ENCODE measurements at regions not wholly inside any gene's neighbourhood (a gene's known extent, or its start where the extent isn't known, plus 50 kb on each side); places are given as distances from the start of the nearest gene placed in this dataset.

- H4K8ac ChIP-seq (ENCODE audit: low read depth, low read length), result no peak overlapping the region
- WGBS (ENCODE audit: extremely low coverage, insufficient coverage, insufficient read length), result no CpG with 5 or more reads among the region's 2 CpGs
- H3K4me2 ChIP-seq (ENCODE audit: low read length), result no peak overlapping the region
- H3K27ac ChIP-seq (ENCODE audit: low read depth, low read length), result no peak overlapping the region
- no peaks in the 10 kb centered on the region for H3K4me1 ChIP-seq (ENCODE audit: control insufficient read depth in 1 of 2, insufficient read depth in 2 of 2, low read length in 2 of 2)
- no peak overlapping the region for H2BK5ac ChIP-seq (ENCODE audit: low read depth, low read length, poor library complexity)
- no peaks in the 10 kb centered on the region for H3K79me1 ChIP-seq (ENCODE audit: low read length)
- no peak overlapping the region for H2BK12ac ChIP-seq (ENCODE audit: low read length)
- H4K12ac ChIP-seq (ENCODE audit: low read depth, low read length), result no peak overlapping the region
- no peak overlapping the region for H2AK5ac ChIP-seq (ENCODE audit: low read length)
- no peak overlapping the region for H4K91ac ChIP-seq (ENCODE audit: low read depth, low read length)
- no peaks in the 10 kb centered on the region for H3K27me3 ChIP-seq (ENCODE audit: insufficient read depth, low read length)
- DNase-seq, result no peak
- no peaks in the 10 kb centered on the region for H3K79me2 ChIP-seq (ENCODE audit: control insufficient read depth, insufficient read depth, low read length, poor library complexity)
- no peaks in the 10 kb centered on the region for H3K36me3 ChIP-seq (ENCODE audit: control insufficient read depth in 1 of 2, insufficient read depth in 2 of 2, low read length in 2 of 2)
- no peak overlapping the region for H3K14ac ChIP-seq (ENCODE audit: low read length)
- H2AFZ ChIP-seq (ENCODE audit: insufficient read depth, low read length, poor library complexity), result no peak overlapping the region
- no peak overlapping the region for H3K9ac ChIP-seq (ENCODE audit: low read length)
- no peak overlapping the region for H3K4me3 ChIP-seq (ENCODE audit: low read depth, low read length)
- H3K18ac ChIP-seq (ENCODE audit: low read length), result no peak overlapping the region
- H3K23ac ChIP-seq (ENCODE audit: low read length), result no peak overlapping the region
- peaks cover 3% of the 10 kb centered on the region for H3K9me3 ChIP-seq (ENCODE audit: insufficient read depth, low read depth, low read length)
- H3K4ac ChIP-seq (ENCODE audit: low read depth, low read length), result no peak overlapping the region
- no peak overlapping the region for H2BK120ac ChIP-seq (ENCODE audit: insufficient read depth, low read length, poor library complexity)
Measured at GRCh38 chr7:130974169-130974568, 240.2 kb upstream of the KLF14 start.

- H2BK5ac ChIP-seq (ENCODE audit: low read depth, low read length, poor library complexity), result no peak overlapping the region
- H2AFZ ChIP-seq (ENCODE audit: insufficient read depth, low read length, poor library complexity), result no peak overlapping the region
- no CpG with 5 or more reads among the region's 2 CpGs for WGBS (ENCODE audit: extremely low coverage, insufficient coverage, insufficient read length)
Measured at GRCh38 chr7:130974794-130975193, 240.8 kb upstream of the KLF14 start.

GRCh38 chr7:130975731-130976130, 241.7 kb upstream of the KLF14 start:
- H2AFZ ChIP-seq (ENCODE audit: insufficient read depth, low read length, poor library complexity), result no peak overlapping the region
- no peaks in the 10 kb centered on the region for H3K4me1 ChIP-seq (ENCODE audit: control insufficient read depth in 1 of 2, insufficient read depth in 2 of 2, low read length in 2 of 2)
- H3K4ac ChIP-seq (ENCODE audit: low read depth, low read length), result no peak overlapping the region
- H3K79me2 ChIP-seq (ENCODE audit: control insufficient read depth, insufficient read depth, low read length, poor library complexity), result no peaks in the 10 kb centered on the region
- peaks cover 3% of the 10 kb centered on the region for H3K9me3 ChIP-seq (ENCODE audit: insufficient read depth, low read depth, low read length)
- no CpG with 5 or more reads among the region's 5 CpGs for WGBS (ENCODE audit: extremely low coverage, insufficient coverage, insufficient read length)
- H3K27ac ChIP-seq (ENCODE audit: low read depth, low read length), result no peak overlapping the region
- DNase-seq, result no peak
- no peak overlapping the region for H2BK120ac ChIP-seq (ENCODE audit: insufficient read depth, low read length, poor library complexity)
- H3K27me3 ChIP-seq (ENCODE audit: insufficient read depth, low read length), result no peaks in the 10 kb centered on the region
- no peak overlapping the region for H3K9ac ChIP-seq (ENCODE audit: low read length)
- no peak overlapping the region for H3K23ac ChIP-seq (ENCODE audit: low read length)
- H4K91ac ChIP-seq (ENCODE audit: low read depth, low read length), result no peak overlapping the region
- no peaks in the 10 kb centered on the region for H3K79me1 ChIP-seq (ENCODE audit: low read length)
- no peak overlapping the region for H4K8ac ChIP-seq (ENCODE audit: low read depth, low read length)
- no peak overlapping the region for H2BK5ac ChIP-seq (ENCODE audit: low read depth, low read length, poor library complexity)
- H3K4me3 ChIP-seq (ENCODE audit: low read depth, low read length), result no peak overlapping the region
- H2AK5ac ChIP-seq (ENCODE audit: low read length), result no peak overlapping the region
- no peak overlapping the region for H2BK12ac ChIP-seq (ENCODE audit: low read length)
- H3K18ac ChIP-seq (ENCODE audit: low read length), result no peak overlapping the region
- no peak overlapping the region for H3K4me2 ChIP-seq (ENCODE audit: low read length)
- no peaks in the 10 kb centered on the region for H3K36me3 ChIP-seq (ENCODE audit: control insufficient read depth in 1 of 2, insufficient read depth in 2 of 2, low read length in 2 of 2)
- H4K12ac ChIP-seq (ENCODE audit: low read depth, low read length), result no peak overlapping the region
- no peak overlapping the region for H3K14ac ChIP-seq (ENCODE audit: low read length)

More at GRCh38 chr7:130974794-130975193, 240.8 kb upstream of the KLF14 start:
- Histone ChIP-seq H3K23ac (ENCODE audit: low read length) (no peak overlapping the region), H3K4me2 (ENCODE audit: low read length) (no peak overlapping the region), H3K79me1 (ENCODE audit: low read length) (no peaks in the 10 kb centered on the region), H3K27me3 (ENCODE audit: insufficient read depth, low read length) (no peaks in the 10 kb centered on the region), H3K36me3 (ENCODE audit: control insufficient read depth in 1 of 2, insufficient read depth in 2 of 2, low read length in 2 of 2) (no peaks in the 10 kb centered on the region), H4K8ac (ENCODE audit: low read depth, low read length) (no peak overlapping the region), H3K18ac (ENCODE audit: low read length) (no peak overlapping the region), H2AK5ac (ENCODE audit: low read length) (no peak overlapping the region), H3K27ac (ENCODE audit: low read depth, low read length) (no peak overlapping the region), H3K4me1 (ENCODE audit: control insufficient read depth in 1 of 2, insufficient read depth in 2 of 2, low read length in 2 of 2) (no peaks in the 10 kb centered on the region), H3K4me3 (ENCODE audit: low read depth, low read length) (no peak overlapping the region), H2BK12ac (ENCODE audit: low read length) (no peak overlapping the region), H2BK120ac (ENCODE audit: insufficient read depth, low read length, poor library complexity) (no peak overlapping the region), H3K9ac (ENCODE audit: low read length) (no peak overlapping the region), H4K12ac (ENCODE audit: low read depth, low read length) (no peak overlapping the region), H4K91ac (ENCODE audit: low read depth, low read length) (no peak overlapping the region), H3K9me3 (ENCODE audit: insufficient read depth, low read depth, low read length) (peaks cover 3% of the 10 kb centered on the region), H3K14ac (ENCODE audit: low read length) (no peak overlapping the region), H3K79me2 (ENCODE audit: control insufficient read depth, insufficient read depth, low read length, poor library complexity) (no peaks in the 10 kb centered on the region), H3K4ac (ENCODE audit: low read depth, low read length) (no peak overlapping the region)
- no peak for DNase-seq

- no peak overlapping the region for H3K27ac ChIP-seq (ENCODE audit: low read depth, low read length)
- H3K27me3 ChIP-seq (ENCODE audit: insufficient read depth, low read length), result no peaks in the 10 kb centered on the region
- no peaks in the 10 kb centered on the region for H3K79me1 ChIP-seq (ENCODE audit: low read length)
- H2AFZ ChIP-seq (ENCODE audit: insufficient read depth, low read length, poor library complexity), result no peak overlapping the region
- H3K9me3 ChIP-seq (ENCODE audit: insufficient read depth, low read depth, low read length), result no peaks in the 10 kb centered on the region
- no peak overlapping the region for H4K8ac ChIP-seq (ENCODE audit: low read depth, low read length)
- H3K23ac ChIP-seq (ENCODE audit: low read length), result no peak overlapping the region
- no peak overlapping the region for H3K9ac ChIP-seq (ENCODE audit: low read length)
- no peak overlapping the region for H3K18ac ChIP-seq (ENCODE audit: low read length)
- no peak overlapping the region for H2BK5ac ChIP-seq (ENCODE audit: low read depth, low read length, poor library complexity)
- no peak overlapping the region for H3K14ac ChIP-seq (ENCODE audit: low read length)
- H3K4ac ChIP-seq (ENCODE audit: low read depth, low read length), result no peak overlapping the region
- WGBS (ENCODE audit: extremely low coverage, insufficient coverage, insufficient read length), result no CpG with 5 or more reads among the region's 3 CpGs
- H3K36me3 ChIP-seq (ENCODE audit: control insufficient read depth in 1 of 2, insufficient read depth in 2 of 2, low read length in 2 of 2), result no peaks in the 10 kb centered on the region
- no peak overlapping the region for H3K4me2 ChIP-seq (ENCODE audit: low read length)
- H3K79me2 ChIP-seq (ENCODE audit: control insufficient read depth, insufficient read depth, low read length, poor library complexity), result no peaks in the 10 kb centered on the region
- H3K4me3 ChIP-seq (ENCODE audit: low read depth, low read length), result no peak overlapping the region
- H4K12ac ChIP-seq (ENCODE audit: low read depth, low read length), result no peak overlapping the region
- H3K4me1 ChIP-seq (ENCODE audit: control insufficient read depth in 1 of 2, insufficient read depth in 2 of 2, low read length in 2 of 2), result peaks cover 2 to 4% of the 10 kb centered on the region in 2 experiments
- H2BK120ac ChIP-seq (ENCODE audit: insufficient read depth, low read length, poor library complexity), result no peak overlapping the region
- DNase-seq, result peak; percentile 15 to 78
- no peak overlapping the region for H2AK5ac ChIP-seq (ENCODE audit: low read length)
- no peak overlapping the region for H4K91ac ChIP-seq (ENCODE audit: low read depth, low read length)
- no peak overlapping the region for H2BK12ac ChIP-seq (ENCODE audit: low read length)
Measured at GRCh38 chr7:130982160-130982638, 248.2 kb upstream of the KLF14 start.

All from trophoblast cell (in vitro differentiated cells and primary cell).